HEK293T (cell line): ENCODE measurements at regions not wholly inside any gene's neighbourhood (a gene's known extent, or its start where the extent isn't known, plus 50 kb on each side); places are given as distances from the start of the nearest gene placed in this dataset.

Experiments used
- CTCF ChIA-PET: fragments of 350-600 bp; formaldehyde crosslinking; extraction: SDS; loops from one replicate; lab custom pipeline; 2021; ENCODE audit warnings: antibody characterized with exemption, inconsistent platforms; lab: Yijun Ruan, JAX
- POLR2A ChIA-PET: fragments of 350-600 bp; formaldehyde crosslinking; extraction: SDS; loops from one replicate; lab custom pipeline; 2020; ENCODE audit warnings: antibody characterized with exemption, inconsistent platforms; lab: Yijun Ruan, JAX
- DNase-seq: peaks from one replicate; pipeline ENCODE4 v3.0.0; 2012; ENCODE audit warnings: mixed read lengths; ENCODE audit errors: extremely low spot score
- ARNT ChIP-seq: fragments of 450-650 bp; IDR thresholded peaks from 2 replicates; pipeline ENCODE4 v1.6.1; 2017; ENCODE audit warnings: mild to moderate bottlenecking
- BHLHE40 ChIP-seq: fragments of 450-650 bp; IDR thresholded peaks from 2 replicates; pipeline ENCODE4 v1.6.1; 2016; ENCODE audit warnings: mild to moderate bottlenecking, moderate library complexity, borderline replicate concordance
- CTBP1 ChIP-seq: fragments of 450-650 bp; IDR thresholded peaks from 2 replicates; pipeline ENCODE4 v1.6.1; 2016; ENCODE audit warnings: borderline replicate concordance
- ELF4 ChIP-seq: fragments of 450-650 bp; IDR thresholded peaks from 2 replicates; pipeline ENCODE4 v1.6.1; 2017; ENCODE audit warnings: antibody characterized with exemption
- FOXA1 ChIP-seq: fragments of 450-650 bp; IDR thresholded peaks from 2 replicates; pipeline ENCODE4 v1.6.1; 2016; ENCODE audit warnings: mild to moderate bottlenecking
- FOXK2 ChIP-seq: fragments of 450-650 bp; IDR thresholded peaks from 2 replicates; pipeline ENCODE4 v1.6.1; 2016; ENCODE audit warnings: mild to moderate bottlenecking
- FOXM1 ChIP-seq: fragments of 450-650 bp; IDR thresholded peaks from 2 replicates; pipeline ENCODE4 v1.6.1; 2017; ENCODE audit warnings: mild to moderate bottlenecking, borderline replicate concordance
- HDGF ChIP-seq: fragments of 450-650 bp; IDR thresholded peaks from 2 replicates; pipeline ENCODE4 v1.6.1; 2017; ENCODE audit warnings: antibody characterized with exemption, borderline replicate concordance
- L3MBTL2 ChIP-seq: fragments of 450-650 bp; conservative IDR thresholded peaks from 2 replicates; pipeline ENCODE4 v1.6.1; 2016; ENCODE audit warnings: mild to moderate bottlenecking
- LEF1 ChIP-seq: fragments of 450-650 bp; IDR thresholded peaks from 2 replicates; pipeline ENCODE4 v1.6.1; 2017; ENCODE audit warnings: mild to moderate bottlenecking, borderline replicate concordance
- NFRKB ChIP-seq: fragments of 450-650 bp; IDR thresholded peaks from 2 replicates; pipeline ENCODE4 v1.6.1; 2016; ENCODE audit warnings: mild to moderate bottlenecking, moderate library complexity
- SP1 ChIP-seq: fragments of 450-650 bp; IDR thresholded peaks from 2 replicates; pipeline ENCODE4 v1.6.1; 2017
- SUZ12 ChIP-seq: fragments of 450-650 bp; IDR thresholded peaks from 2 replicates; pipeline ENCODE4 v1.6.1; 2016; ENCODE audit warnings: mild to moderate bottlenecking
- TARDBP ChIP-seq: fragments of 450-650 bp; IDR thresholded peaks from 2 replicates; pipeline ENCODE4 v1.6.1; 2016
- ZNF384 ChIP-seq: fragments of 450-650 bp; IDR thresholded peaks from 2 replicates; pipeline ENCODE4 v1.6.1; 2016
- TF ChIP-seq, protein P1 (sequence below): fragments of 450-650 bp; IDR thresholded peaks from 2 replicates; pipeline ENCODE4 v1.6.1; 2016

DNA sequence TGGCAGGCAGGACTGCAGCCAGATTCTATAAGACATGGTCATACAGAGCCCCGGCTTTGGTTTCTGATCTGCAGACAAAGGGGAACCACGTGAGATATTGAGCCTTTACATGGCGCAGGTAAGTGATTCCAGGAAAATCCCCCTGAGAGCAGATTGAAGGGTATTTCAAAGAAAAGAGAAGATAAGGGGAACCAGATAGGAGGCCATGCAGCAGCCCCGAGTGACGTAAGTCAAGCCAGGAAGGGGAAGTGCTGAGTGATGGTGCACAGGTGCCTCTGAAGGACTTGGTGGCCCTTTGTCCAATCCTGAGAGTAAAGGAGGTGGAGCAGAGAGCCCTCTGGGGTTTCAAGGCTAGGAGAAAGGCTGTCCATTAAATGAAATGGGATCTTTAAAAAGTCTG, 329.0 kb downstream of the ACTR3B start:
- no peak for DNase-seq
- ChIA-PET CTCF (no interaction called here), POLR2A (no interaction called here)
- TF ChIP-seq SUZ12: no peak
- TF ChIP-seq, protein P1, sequence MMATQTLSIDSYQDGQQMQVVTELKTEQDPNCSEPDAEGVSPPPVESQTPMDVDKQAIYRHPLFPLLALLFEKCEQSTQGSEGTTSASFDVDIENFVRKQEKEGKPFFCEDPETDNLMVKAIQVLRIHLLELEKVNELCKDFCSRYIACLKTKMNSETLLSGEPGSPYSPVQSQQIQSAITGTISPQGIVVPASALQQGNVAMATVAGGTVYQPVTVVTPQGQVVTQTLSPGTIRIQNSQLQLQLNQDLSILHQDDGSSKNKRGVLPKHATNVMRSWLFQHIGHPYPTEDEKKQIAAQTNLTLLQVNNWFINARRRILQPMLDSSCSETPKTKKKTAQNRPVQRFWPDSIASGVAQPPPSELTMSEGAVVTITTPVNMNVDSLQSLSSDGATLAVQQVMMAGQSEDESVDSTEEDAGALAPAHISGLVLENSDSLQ: no peak
- no peak for TF ChIP-seq ARNT
- TF ChIP-seq FOXM1: no peak
- no peak for TF ChIP-seq HDGF
- TF ChIP-seq CTBP1: no peak
- TF ChIP-seq ZNF384: no peak
- TF ChIP-seq FOXA1: no peak
- TF ChIP-seq ELF4: no peak
- no peak for TF ChIP-seq NFRKB
- TF ChIP-seq FOXK2: no peak
- TF ChIP-seq SP1: no peak
- TF ChIP-seq LEF1: no peak
- no peak for TF ChIP-seq BHLHE40
- no peak for TF ChIP-seq L3MBTL2

GRCh38 chr7:153090209-153090608, 330.7 kb downstream of the ACTR3B start:
- ChIA-PET CTCF (no interaction called here), POLR2A (no interaction called here)
- no peak for DNase-seq
- no peak for TF ChIP-seq ELF4

- ChIA-PET CTCF (no interaction called here), POLR2A (no interaction called here)
- no peak for TF ChIP-seq SUZ12
- TF ChIP-seq, protein P1: no peak
- no peak for TF ChIP-seq SP1
- no peak for TF ChIP-seq LEF1
- no peak for TF ChIP-seq L3MBTL2
- TF ChIP-seq ZNF384: no peak
- TF ChIP-seq BHLHE40: no peak
- no peak for TF ChIP-seq FOXM1
- no peak for TF ChIP-seq NFRKB
- TF ChIP-seq ARNT: no peak
- no peak for TF ChIP-seq TARDBP
- no peak for TF ChIP-seq ELF4
- no peak for TF ChIP-seq FOXA1
- no peak for TF ChIP-seq FOXK2
- no peak for TF ChIP-seq HDGF
- no peak for TF ChIP-seq CTBP1
- DNase-seq: no peak
Observed at GRCh38 chr7:153090764-153091163, 331.2 kb downstream of the ACTR3B start.

DNA sequence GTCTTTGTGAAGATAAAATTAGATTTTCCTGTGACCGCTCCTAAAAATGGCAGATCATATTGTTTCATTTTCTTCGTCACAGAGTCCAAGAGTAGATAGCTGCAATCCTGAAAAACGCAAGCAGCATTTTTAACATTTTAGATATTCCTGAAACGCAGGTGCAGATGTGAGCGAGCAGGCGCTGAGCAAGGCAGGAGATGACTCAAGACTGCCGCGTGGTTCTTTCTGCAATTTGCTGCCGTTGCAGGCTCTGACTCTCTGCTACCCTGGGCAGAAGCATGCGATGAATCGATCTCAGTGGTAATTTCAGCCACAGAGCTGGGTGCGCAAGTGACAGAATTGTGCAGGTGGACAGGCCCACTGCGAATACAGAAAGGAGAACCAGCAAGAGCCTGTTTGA, 331.9 kb downstream of the ACTR3B start:
- ChIA-PET POLR2A (no interaction called here), CTCF (no interaction called here)
- no peak for TF ChIP-seq SP1
- no peak for TF ChIP-seq ZNF384
- DNase-seq: no peak

GRCh38 chr7:153097511-153098201, 338.1 kb downstream of the ACTR3B start:
- no peak for DNase-seq
- TF ChIP-seq ZNF384: no peak
- no peak for TF ChIP-seq BHLHE40
- no peak for TF ChIP-seq FOXK2
- no peak for TF ChIP-seq FOXM1
- TF ChIP-seq NFRKB: no peak
- TF ChIP-seq, protein P1: no peak
- TF ChIP-seq CTBP1: no peak
- TF ChIP-seq FOXA1: no peak
- TF ChIP-seq TARDBP: no peak
- no peak for TF ChIP-seq ARNT
- TF ChIP-seq L3MBTL2: no peak
- TF ChIP-seq ELF4: no peak
- TF ChIP-seq SUZ12: no peak
- TF ChIP-seq SP1: no peak
- TF ChIP-seq HDGF: no peak
- TF ChIP-seq LEF1: no peak
- CTCF ChIA-PET: no interaction called here
- POLR2A ChIA-PET: no interaction called here

DNA sequence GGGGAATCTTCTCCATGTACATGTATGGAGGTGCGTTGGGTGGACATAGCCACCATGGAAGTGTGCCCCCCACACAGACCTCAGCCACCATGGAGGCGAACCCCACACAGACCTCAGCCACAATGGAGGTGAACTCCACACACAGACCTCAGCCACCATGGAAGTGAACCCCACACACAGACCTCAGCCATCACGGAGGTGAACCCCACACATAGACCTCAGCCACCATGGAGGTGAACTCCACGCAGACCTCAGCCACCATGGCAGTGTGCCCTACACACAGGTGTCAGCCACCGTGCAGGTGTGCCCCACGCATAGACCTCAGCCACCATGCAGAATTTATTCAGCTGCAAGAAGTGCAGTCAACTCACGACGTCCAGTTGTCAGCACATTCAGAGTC, 339.7 kb downstream of the ACTR3B start:
- CTCF ChIA-PET: no interaction called here
- TF ChIP-seq ARNT (no peak), CTBP1 (no peak), L3MBTL2 (no peak), SP1 (no peak), ELF4 (no peak), HDGF (no peak), LEF1 (no peak)
- DNase-seq: no peak
- POLR2A ChIA-PET: no interaction called here
